SH-SY5Y (cell line): ENCODE measurements at regions not wholly inside any gene's neighbourhood (a gene's known extent, or its start where the extent isn't known, plus 50 kb on each side); places are given as distances from the start of the nearest gene placed in this dataset.

Source experiments
- GATA2 ChIP-seq: IDR thresholded peaks from 2 replicates; pipeline ENCODE4 v1.6.1; 2011; ENCODE audit warnings: mild to moderate bottlenecking, low read depth, low read length
- GATA3 ChIP-seq: IDR thresholded peaks from 2 replicates; pipeline ENCODE4 v1.6.1; 2011; ENCODE audit warnings: low read depth, mild to moderate bottlenecking, low read length, moderate library complexity

GRCh38 chr14:49008363-49008762 lies 577.8 kb downstream of the RPS29 start:
- no peak for TF ChIP-seq GATA2
- no peak for TF ChIP-seq GATA3

DNA sequence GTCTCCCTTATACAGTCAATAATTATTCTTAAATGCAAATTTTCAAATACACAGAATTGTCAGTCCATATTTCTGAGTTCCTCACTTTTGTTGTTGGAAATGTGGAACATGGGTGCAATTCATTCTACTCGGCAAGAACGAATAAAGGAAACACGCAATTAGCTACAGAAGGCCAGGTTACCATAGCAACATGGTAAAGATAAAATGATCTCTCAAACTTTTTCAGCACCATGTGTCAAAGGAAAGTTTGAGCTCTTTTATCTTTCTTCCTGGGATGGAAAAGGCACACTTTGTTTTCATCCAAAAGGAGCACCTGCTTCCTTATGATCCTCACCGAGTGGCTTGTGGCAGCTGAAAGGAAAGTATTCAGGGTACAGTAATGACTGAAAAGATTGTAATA lies 595.0 kb downstream of the RPS29 start:
- TF ChIP-seq GATA3 (no peak), GATA2 (no peak)

DNA sequence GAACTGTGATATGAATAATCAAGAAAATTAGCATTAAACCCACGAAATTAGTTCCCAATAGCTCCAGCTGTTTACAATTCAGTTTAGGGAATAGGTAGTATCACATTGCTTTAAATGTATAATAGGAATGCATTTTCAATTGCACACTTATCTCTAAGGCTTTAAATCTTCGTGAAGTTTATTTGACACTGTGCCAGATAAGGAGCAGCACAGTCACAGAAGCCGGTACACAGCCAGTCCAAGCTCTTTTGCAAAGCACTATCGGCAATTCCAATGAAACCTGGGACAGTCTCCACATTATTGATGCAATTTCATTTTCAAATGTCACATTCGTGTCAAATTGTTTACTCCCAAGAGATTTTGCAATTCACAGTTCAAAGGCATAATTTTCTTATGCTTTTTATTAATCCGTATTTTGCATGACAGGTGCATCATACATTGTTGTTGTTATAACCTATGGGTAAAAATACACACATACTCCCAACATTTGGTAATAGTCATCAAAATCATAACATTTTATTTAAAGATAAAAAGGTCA lies 602.8 kb downstream of the RPS29 start:
- TF ChIP-seq GATA3 (no peak), GATA2 (no peak)

DNA sequence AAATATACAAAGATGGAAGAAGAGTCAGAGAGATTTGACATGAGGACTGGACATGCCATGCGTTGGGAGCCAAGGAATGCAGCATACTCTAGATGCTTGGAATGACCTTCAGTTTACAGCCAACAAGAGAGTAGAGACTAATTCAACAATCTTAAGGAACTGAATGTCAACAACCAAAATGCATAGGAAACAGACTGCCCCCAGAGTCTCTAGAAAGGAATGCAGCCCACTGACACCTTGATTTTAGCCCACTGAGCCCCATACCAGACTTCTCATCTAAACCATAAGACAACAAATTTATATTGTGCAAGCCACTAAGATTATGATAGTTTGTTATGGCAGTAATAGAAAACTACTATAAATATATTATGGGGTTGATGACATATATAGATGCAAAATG lies 611.2 kb downstream of the RPS29 start:
- no peak for TF ChIP-seq GATA2
- no peak for TF ChIP-seq GATA3

DNA sequence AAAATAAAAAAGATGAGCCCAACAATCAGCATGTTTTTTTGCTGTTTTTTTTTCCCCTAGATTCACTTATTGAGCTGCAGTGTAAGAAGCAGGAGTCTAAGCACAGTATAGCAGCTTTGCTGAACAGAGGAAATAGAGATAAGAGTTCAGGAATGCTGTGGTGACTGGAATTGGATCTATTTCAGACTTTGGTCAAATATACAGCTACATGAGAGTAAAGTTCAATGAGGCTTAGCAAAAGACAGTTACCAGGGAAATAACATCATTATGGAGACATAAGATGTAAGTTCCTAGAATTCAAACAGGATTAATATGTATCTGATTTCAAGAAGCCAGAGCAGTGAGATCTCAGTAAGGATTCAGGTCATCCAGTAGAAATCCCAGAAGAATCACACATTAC lies 613.0 kb downstream of the RPS29 start:
- TF ChIP-seq GATA3 (no peak), GATA2 (no peak)

DNA sequence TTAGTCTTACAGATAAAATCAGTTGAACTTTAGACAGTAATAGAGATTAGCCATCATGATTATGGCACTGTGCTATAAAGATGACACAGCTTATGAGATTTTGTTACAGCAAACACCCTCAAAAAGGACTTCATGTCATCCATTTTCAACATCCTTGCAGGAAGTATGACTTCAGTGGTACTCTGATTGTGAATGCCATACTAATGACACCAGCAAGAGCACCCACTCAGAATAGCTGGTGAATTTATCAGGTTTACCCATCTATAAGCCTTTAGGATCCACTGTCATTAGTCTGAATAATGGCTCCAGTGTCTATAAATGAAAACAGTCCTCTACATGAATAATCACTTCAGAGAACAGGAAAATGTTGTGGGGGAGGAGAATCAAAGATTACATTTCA lies 615.2 kb downstream of the RPS29 start:
- peak; percentile 45; the same call in 1 of the 2 replicates for TF ChIP-seq GATA3
- peak; percentile 32; the same call in 1 of the 2 replicates for TF ChIP-seq GATA2

DNA sequence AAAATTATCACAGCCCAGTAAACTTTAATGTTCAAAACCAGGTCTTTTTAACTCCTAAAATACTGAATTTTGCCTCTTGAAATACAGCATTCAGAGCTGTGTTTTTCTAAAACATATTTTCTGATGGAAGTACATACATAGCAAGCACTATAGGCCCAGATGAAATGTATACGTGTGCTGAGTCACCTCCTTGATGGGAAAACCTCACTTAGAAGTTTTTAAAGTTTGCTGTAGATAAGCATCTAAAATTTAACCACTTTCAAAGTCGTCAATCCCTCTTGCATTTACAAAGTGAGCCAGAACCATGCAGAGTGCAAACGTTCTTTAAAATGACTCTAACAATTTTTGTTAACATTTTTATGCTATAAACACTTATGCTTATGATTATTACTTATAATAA lies 618.8 kb downstream of the RPS29 start:
- TF ChIP-seq GATA3 (no peak), GATA2 (no peak)

- TF ChIP-seq GATA2 (no peak), GATA3 (no peak)
Observed at GRCh38 chr14:48963231-48963790, 622.9 kb downstream of the RPS29 start.

- TF ChIP-seq GATA2 = no peak
- no peak for TF ChIP-seq GATA3
Observed at GRCh38 chr14:48957486-48957885, 628.7 kb downstream of the RPS29 start.

DNA sequence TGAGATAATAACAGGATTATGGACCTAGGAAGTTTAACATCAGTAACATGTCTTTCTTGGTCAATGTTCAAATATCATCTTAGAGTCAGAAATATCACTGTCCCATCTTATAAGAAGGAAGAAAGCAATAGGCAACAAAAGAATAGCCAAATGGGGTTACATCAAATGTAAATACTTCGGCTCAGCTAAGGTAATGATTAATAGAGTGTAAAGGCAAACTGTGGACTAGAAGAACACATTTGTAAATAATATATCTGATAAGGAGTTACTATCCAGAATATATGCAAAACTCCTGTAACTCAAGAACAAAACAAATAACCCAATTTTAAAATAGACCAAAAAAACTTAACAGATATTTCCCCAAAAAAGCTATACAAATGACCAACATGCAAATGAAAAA lies 630.3 kb downstream of the RPS29 start:
- TF ChIP-seq GATA2 (no peak), GATA3 (no peak)

DNA sequence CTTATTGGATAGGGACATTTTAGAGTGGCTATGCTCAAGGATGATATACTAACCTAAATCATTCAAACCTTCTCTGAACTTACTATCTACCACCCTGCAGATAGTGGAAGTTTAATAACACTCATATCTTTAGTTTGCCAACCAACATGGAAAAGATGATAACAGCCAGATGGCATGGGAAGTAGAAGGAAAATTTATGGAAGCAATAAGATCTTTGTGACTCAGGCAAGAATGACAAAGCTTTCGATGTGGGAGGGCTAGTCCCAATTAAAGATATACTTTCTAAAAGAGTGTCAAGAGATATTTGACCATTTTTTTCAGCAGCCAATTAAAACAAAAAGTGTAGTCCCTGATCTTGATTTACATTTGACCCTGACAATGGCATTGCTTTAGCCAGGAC lies 631.7 kb downstream of the RPS29 start:
- no peak for TF ChIP-seq GATA3
- no peak for TF ChIP-seq GATA2

DNA sequence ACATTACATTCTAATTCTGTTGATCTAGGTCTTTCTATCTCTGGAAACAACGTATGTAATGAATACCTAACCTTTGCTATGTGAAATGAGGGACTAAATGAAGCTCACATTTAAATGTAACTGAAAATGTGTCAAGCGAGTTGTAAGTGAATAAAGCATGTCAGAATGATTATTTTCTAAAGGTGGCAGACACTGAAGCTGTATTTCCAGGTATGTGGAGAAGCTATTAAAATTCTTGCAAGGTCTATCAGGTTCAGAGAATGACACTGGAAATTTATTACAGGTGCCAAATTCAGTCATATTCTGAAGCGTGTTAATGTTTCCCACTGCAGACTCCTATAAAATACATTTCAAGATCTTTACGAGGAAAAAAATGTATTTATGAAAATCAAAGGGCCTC lies 641.4 kb downstream of the RPS29 start:
- TF ChIP-seq GATA3 = no peak

DNA sequence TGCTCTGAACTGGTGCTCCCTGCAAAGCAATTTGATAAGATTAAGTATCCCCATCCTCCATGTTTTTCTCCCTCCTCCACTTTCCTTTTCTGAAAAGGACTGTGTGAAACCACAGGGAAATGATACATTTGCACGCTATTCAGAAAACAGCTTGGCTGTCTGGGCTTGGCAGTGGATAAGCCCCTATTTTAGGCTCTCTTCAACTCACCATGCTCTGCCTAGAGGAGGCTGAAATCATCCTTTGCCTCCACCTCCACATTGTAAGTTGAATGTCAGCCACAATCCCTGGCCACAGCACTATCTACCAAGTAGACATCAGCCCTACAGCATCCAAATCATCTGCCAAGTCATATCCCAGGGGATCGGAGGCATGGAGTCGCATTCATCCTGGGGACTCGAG lies 642.3 kb downstream of the RPS29 start:
- TF ChIP-seq GATA2 (no peak), GATA3 (no peak)

- TF ChIP-seq GATA2 (no peak), GATA3 (no peak)
Observed at GRCh38 chr14:48937541-48938195, 648.5 kb downstream of the RPS29 start.

GRCh38 chr14:48936849-48937248 lies 649.3 kb downstream of the RPS29 start:
- TF ChIP-seq GATA2 (no peak), GATA3 (no peak)

- TF ChIP-seq GATA3 (no peak), GATA2 (no peak)
Observed at GRCh38 chr14:48936362-48936761, 649.8 kb downstream of the RPS29 start.

- TF ChIP-seq GATA2 (no peak), GATA3 (no peak)
Observed at GRCh38 chr14:48925184-48925583, 661.0 kb downstream of the RPS29 start.
